ENCODE measurements at regions not wholly inside any gene's neighbourhood (a gene's known extent, or its start where the extent isn't known, plus 50 kb on each side); places are given as distances from the start of the nearest gene placed in this dataset.

DNA sequence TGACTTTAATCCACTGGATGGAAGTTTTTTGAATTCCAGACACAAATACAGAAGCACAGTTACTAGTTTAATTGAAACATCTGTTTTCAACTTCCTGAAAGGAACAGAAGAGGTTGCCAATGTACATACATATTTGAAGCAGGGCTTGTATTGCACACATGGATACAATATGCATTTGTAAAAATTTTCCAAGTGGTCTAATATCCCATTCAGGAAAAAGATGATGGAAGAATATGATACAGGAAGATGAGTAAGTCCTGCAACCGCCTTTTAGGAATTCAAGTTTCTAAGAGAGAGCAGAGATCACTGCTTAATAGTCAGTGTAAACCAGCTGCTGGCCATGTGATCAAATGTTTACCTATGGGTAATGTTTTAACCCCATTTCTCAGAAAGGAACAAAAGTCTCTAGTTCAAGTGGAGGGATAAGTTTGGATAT lies 265.4 kb downstream of the TRIB2 start:
- no peak overlapping the region for H2AK5ac ChIP-seq (ENCODE audit: low read depth, low read length)
- H2AFZ ChIP-seq (ENCODE audit: low read length) = no peak overlapping the region
- H3K79me1 ChIP-seq (ENCODE audit: low read depth, low read length) = no peaks in the 10 kb centered on the region
- H3K27ac ChIP-seq (ENCODE audit: low read depth, low read length) = no peak overlapping the region
- no peak for FAIRE-seq
- no peak overlapping the region for H3K23ac ChIP-seq (ENCODE audit: insufficient read length)
- H3K4ac ChIP-seq (replicated peaks; ENCODE audit: insufficient read length, low read depth, low read length) = no peak overlapping the region
- no peak overlapping the region for H3K9ac ChIP-seq (replicated peaks in 1 of 4; ENCODE audit: extremely low read depth in 1 of 4, low read depth in 3 of 4, low read length in 3 of 4)
- peaks cover 0 to 2% (median 0%) of the 10 kb centered on the region in 4 experiments; a peak in 4 of 7 replicates for H3K4me1 ChIP-seq (replicated peaks in 1 of 4; ENCODE audit: control insufficient read depth in 3 of 4, insufficient read depth in 4 of 4, low read length in 3 of 4)
- H3K4me2 ChIP-seq (ENCODE audit: insufficient read depth in 1 of 2, low read depth in 2 of 2, low read length in 2 of 2) = no peak overlapping the region
- WGBS, 2 experiments (ENCODE audit: extremely low coverage in 1 of 2, insufficient coverage in 1 of 2, insufficient read length in 1 of 2, insufficient replicate concordance in 2 of 2, low coverage in 1 of 2, low lambda C conversion rate in 2 of 2, missing lambda C conversion rate in 1 of 2) = 86% methylated on average over 1 of the region's 1 CpG; no CpG with 5 or more reads in 1 of the 2 experiments
- no peak overlapping the region for H3K4me3 ChIP-seq (ENCODE audit: extremely low read depth in 1 of 4, insufficient read depth in 2 of 4, low read depth in 3 of 4, low read length in 4 of 4)
- H4K5ac ChIP-seq (ENCODE audit: insufficient read length, low read depth, low read length) = no peak overlapping the region
- no peak overlapping the region for H4K8ac ChIP-seq (ENCODE audit: extremely low read depth, insufficient read depth, low read length)
- no peak overlapping the region for H2BK120ac ChIP-seq (replicated peaks; ENCODE audit: low read depth, low read length)
- no peak overlapping the region for H2BK12ac ChIP-seq (ENCODE audit: low read depth, low read length)
- H3K56ac ChIP-seq (replicated peaks; ENCODE audit: insufficient read length, low read depth, low read length) = no peak overlapping the region
- no peaks in the 10 kb centered on the region for H3K9me3 ChIP-seq (ENCODE audit: insufficient read depth in 2 of 2, low read depth in 1 of 2, low read length in 1 of 2)
- H3K23me2 ChIP-seq (ENCODE audit: low read depth, low read length) = no peaks in the 10 kb centered on the region
- H3K36me3 ChIP-seq (ENCODE audit: control insufficient read depth in 2 of 4, insufficient read depth in 4 of 4, low read length in 3 of 4) = no peaks in the 10 kb centered on the region
- no peak overlapping the region for H3K14ac ChIP-seq (ENCODE audit: insufficient read length)
- H3K18ac ChIP-seq (ENCODE audit: extremely low read depth, low read length) = no peak overlapping the region
- H2BK20ac ChIP-seq (ENCODE audit: low read length) = no peak overlapping the region
- H4K91ac ChIP-seq (replicated peaks; ENCODE audit: insufficient read length, low read length) = no peak overlapping the region
- POLR2A ChIA-PET (ENCODE audit: partially characterized antibody) = no interaction called here
- H2BK15ac ChIP-seq (ENCODE audit: low read length) = no peak overlapping the region
- no peaks in the 10 kb centered on the region for H4K20me1 ChIP-seq (replicated peaks in 1 of 2; ENCODE audit: control insufficient read depth in 1 of 2, insufficient read depth in 2 of 2, low read length in 2 of 2)
- CTCF ChIA-PET (ENCODE audit: partially characterized antibody) = no interaction called here
- no peak for DNase-seq (ENCODE audit: low read depth in 1 of 2, low spot score in 2 of 2)
- H3K27me3 ChIP-seq (replicated peaks in 1 of 4; ENCODE audit: control insufficient read depth in 3 of 4, extremely low read depth in 1 of 4, insufficient read depth in 3 of 4, low read length in 3 of 4) = no peaks in the 10 kb centered on the region
- H2BK5ac ChIP-seq (ENCODE audit: low read depth, low read length) = no peak overlapping the region
- H3K79me2 ChIP-seq (ENCODE audit: control insufficient read depth in 1 of 2, insufficient read depth in 2 of 2, low read length in 2 of 2) = no peaks in the 10 kb centered on the region
- TF ChIP-seq KDM5A (IDR thresholded peaks at IDR 0.05; ENCODE audit: low read length) (no peak), BRCA1 (IDR thresholded peaks at IDR 0.05; ENCODE audit: low read depth, low read length) (no peak), CHD2 (IDR thresholded peaks at IDR 0.05; ENCODE audit: low read length) (no peak), SIN3A (conservative IDR thresholded peaks at IDR 0.05 in 1 of 2, IDR thresholded peaks at IDR 0.05 in 1 of 2; ENCODE audit: low read depth in 1 of 2, low read length in 2 of 2) (no peak)
- TF ChIP-seq, protein P1, sequence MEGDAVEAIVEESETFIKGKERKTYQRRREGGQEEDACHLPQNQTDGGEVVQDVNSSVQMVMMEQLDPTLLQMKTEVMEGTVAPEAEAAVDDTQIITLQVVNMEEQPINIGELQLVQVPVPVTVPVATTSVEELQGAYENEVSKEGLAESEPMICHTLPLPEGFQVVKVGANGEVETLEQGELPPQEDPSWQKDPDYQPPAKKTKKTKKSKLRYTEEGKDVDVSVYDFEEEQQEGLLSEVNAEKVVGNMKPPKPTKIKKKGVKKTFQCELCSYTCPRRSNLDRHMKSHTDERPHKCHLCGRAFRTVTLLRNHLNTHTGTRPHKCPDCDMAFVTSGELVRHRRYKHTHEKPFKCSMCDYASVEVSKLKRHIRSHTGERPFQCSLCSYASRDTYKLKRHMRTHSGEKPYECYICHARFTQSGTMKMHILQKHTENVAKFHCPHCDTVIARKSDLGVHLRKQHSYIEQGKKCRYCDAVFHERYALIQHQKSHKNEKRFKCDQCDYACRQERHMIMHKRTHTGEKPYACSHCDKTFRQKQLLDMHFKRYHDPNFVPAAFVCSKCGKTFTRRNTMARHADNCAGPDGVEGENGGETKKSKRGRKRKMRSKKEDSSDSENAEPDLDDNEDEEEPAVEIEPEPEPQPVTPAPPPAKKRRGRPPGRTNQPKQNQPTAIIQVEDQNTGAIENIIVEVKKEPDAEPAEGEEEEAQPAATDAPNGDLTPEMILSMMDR (IDR thresholded peaks at IDR 0.05; ENCODE audit: control extremely low read depth in 1 of 3, insufficient read depth in 1 of 3, low read depth in 1 of 3, low read length in 3 of 3) = no peak

Measured in H1 (cell line).